DMS53 treated with DMSO at 0.1 percent for 48 hours (cell line): ENCODE measurements at regions not wholly inside any gene's neighbourhood (a gene's known extent, or its start where the extent isn't known, plus 50 kb on each side); places are given as distances from the start of the nearest gene placed in this dataset.

Source experiments
- DNase-seq: peaks from one replicate; lab custom pipeline; 2025; ENCODE audit not compliant: unreplicated experiment; lab: John Stamatoyannopoulos, UW

- no peak for DNase-seq
Observed at GRCh38 chr16:73888840-73889490, 407.6 kb upstream of the PSMD7 start.

- no peak for DNase-seq
Observed at GRCh38 chr16:73887911-73888310, 408.7 kb upstream of the PSMD7 start.

- DNase-seq = no peak
Observed at GRCh38 chr16:73886426-73886825, 410.2 kb upstream of the PSMD7 start.

GRCh38 chr16:73885319-73885718, 411.3 kb upstream of the PSMD7 start:
- no peak for DNase-seq

- no peak for DNase-seq
Observed at GRCh38 chr16:73883841-73884240, 412.8 kb upstream of the PSMD7 start.

- no peak for DNase-seq
Observed at GRCh38 chr16:73883126-73883525, 413.5 kb upstream of the PSMD7 start.

GRCh38 chr16:73882651-73883050, 414.0 kb upstream of the PSMD7 start:
- no peak for DNase-seq

- no peak for DNase-seq
Observed at GRCh38 chr16:73882033-73882432, 414.6 kb upstream of the PSMD7 start.

GRCh38 chr16:73879621-73880020, 417.0 kb upstream of the PSMD7 start:
- no peak for DNase-seq

- DNase-seq = peak; percentile 64
Observed at GRCh38 chr16:73878611-73879010, 418.0 kb upstream of the PSMD7 start.

GRCh38 chr16:73877150-73877549, 419.5 kb upstream of the PSMD7 start:
- no peak for DNase-seq

- DNase-seq = no peak
Observed at GRCh38 chr16:73875996-73876690, 420.5 kb upstream of the PSMD7 start.

- DNase-seq = no peak
Observed at GRCh38 chr16:73874324-73874723, 422.3 kb upstream of the PSMD7 start.

- DNase-seq = no peak
Observed at GRCh38 chr16:73873643-73874042, 423.0 kb upstream of the PSMD7 start.

- no peak for DNase-seq
Observed at GRCh38 chr16:73872856-73873255, 423.8 kb upstream of the PSMD7 start.

- no peak for DNase-seq
Observed at GRCh38 chr16:73871088-73871733, 425.4 kb upstream of the PSMD7 start.

- DNase-seq = no peak
Observed at GRCh38 chr16:73869126-73869525, 427.5 kb upstream of the PSMD7 start.

- no peak for DNase-seq
Observed at GRCh38 chr16:73864868-73865267, 431.7 kb upstream of the PSMD7 start.

GRCh38 chr16:73858326-73858725, 438.3 kb upstream of the PSMD7 start:
- no peak for DNase-seq

- DNase-seq = no peak
Observed at GRCh38 chr16:73853968-73854367, 442.6 kb upstream of the PSMD7 start.

- no peak for DNase-seq
Observed at GRCh38 chr16:73852561-73852960, 444.1 kb upstream of the PSMD7 start.

- DNase-seq = no peak
Observed at GRCh38 chr16:73848993-73849392, 447.6 kb upstream of the PSMD7 start.
